ENCODE measurements at regions not wholly inside any gene's neighbourhood (a gene's known extent, or its start where the extent isn't known, plus 50 kb on each side); places are given as distances from the start of the nearest gene placed in this dataset.

- H3K4me3 Mint-ChIP-seq, result peak overlapping the region; percentile 10
- H3K27ac Mint-ChIP-seq, result no peak overlapping the region
- peaks cover 37% of the 10 kb centered on the region for H3K27me3 Mint-ChIP-seq
- H3K4me1 Mint-ChIP-seq, result peaks cover 19% of the 10 kb centered on the region
- H3K36me3 Mint-ChIP-seq, result peaks cover 6% of the 10 kb centered on the region
- H3K9me3 Mint-ChIP-seq, result peaks cover 3% of the 10 kb centered on the region
- no peak for ATAC-seq
Measured at GRCh38 chr18:10391506-10391905, 62.9 kb upstream of the APCDD1 start.

- Mint-ChIP-seq H3K4me1 (peaks cover 26% of the 10 kb centered on the region), H3K27ac (no peak overlapping the region), H3K27me3 (peaks cover 14% of the 10 kb centered on the region), H3K36me3 (no peaks in the 10 kb centered on the region), H3K9me3 (no peaks in the 10 kb centered on the region), H3K4me3 (no peak overlapping the region)
- ATAC-seq, result no peak
Measured at GRCh38 chr18:10397004-10397403, 57.4 kb upstream of the APCDD1 start.

GRCh38 chr18:10398571-10398970 lies 55.9 kb upstream of the APCDD1 start:
- ATAC-seq, result no peak
- Mint-ChIP-seq H3K27me3 (no peaks in the 10 kb centered on the region), H3K4me3 (no peak overlapping the region), H3K36me3 (no peaks in the 10 kb centered on the region), H3K9me3 (no peaks in the 10 kb centered on the region), H3K4me1 (peaks cover 18% of the 10 kb centered on the region), H3K27ac (no peak overlapping the region)

DNA sequence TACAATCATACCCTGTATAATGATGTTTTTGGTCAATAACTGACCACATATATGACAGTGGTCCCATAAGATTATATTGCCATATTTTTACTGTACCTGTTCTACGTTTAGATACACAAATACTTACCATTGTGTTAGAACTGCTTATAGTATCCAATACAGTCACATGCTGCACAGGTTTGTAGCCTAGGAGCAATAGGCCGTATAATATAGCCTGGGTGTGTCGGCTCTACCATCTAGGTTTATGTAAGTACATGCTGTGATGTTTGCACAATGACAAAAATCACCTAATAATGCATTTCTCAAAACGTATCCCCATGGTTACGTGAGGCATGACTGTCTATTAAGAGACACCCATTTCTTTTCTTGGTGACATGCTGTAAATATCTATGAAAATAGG lies 55.0 kb upstream of the APCDD1 start:
- Mint-ChIP-seq H3K27me3 (no peaks in the 10 kb centered on the region), H3K36me3 (no peaks in the 10 kb centered on the region), H3K27ac (no peak overlapping the region), H3K9me3 (no peaks in the 10 kb centered on the region), H3K4me1 (peaks cover 18% of the 10 kb centered on the region), H3K4me3 (no peak overlapping the region)
- no peak for ATAC-seq

DNA sequence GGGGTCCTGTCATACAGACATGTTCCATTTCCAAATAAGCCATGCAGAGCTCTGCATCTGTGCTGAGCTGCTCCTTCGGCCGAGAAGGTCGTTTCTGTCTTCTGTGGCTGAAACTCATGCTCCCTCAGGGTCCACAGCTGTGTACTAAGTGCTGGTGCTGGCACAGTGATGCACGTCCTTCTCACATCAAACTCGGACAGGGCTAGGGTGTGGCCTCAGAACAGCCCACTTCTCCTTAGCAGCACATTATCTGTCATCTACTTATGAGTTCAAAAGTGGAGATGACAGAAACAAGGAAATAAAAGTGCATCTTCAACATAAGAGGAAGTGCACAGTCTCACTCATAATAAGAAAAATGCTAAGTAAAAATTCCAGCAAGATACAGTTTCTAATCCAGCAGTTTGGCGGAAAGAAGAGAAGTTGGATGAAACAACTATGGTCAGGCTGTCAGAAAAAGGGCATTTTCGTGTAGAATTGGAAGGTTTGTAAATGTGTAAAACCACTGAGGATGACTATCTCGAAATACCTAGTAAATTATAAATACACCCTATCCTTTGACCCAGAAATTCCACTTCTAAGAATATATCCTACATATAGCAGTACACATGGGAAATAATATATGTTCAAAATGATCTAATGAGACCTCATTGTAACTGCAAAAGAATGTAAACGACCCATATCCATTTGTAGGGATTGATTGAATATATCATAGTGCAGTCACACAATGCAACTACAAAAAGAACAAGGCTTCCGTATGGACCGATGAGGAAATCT lies 53.7 kb upstream of the APCDD1 start:
- Mint-ChIP-seq H3K4me1 (peaks cover 18% of the 10 kb centered on the region), H3K27me3 (no peaks in the 10 kb centered on the region), H3K36me3 (no peaks in the 10 kb centered on the region), H3K27ac (no peak overlapping the region), H3K9me3 (no peaks in the 10 kb centered on the region), H3K4me3 (no peak overlapping the region)
- peak; percentile 94 for ATAC-seq

- no peak overlapping the region for H3K27ac Mint-ChIP-seq
Measured at GRCh38 chr18:10401521-10401920, 52.9 kb upstream of the APCDD1 start.

DNA sequence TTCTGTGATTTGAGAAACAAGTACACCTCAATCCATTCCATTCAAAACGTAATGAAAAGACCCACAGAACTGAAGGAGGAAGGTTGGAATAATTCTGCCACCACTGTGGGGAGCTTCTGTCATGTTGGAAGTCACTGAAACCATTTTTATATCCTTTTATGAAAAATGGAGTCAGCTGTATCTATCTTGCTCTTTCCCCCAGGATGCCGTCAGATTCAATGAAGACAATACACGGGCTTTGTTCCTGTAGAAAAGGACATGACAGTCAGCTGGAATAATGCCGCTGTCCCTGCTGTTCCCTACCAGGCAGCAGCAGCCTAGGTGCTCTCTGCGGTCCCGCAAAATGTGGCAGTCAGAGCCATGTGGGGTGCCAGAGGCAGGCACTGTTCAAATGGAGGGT lies 52.5 kb upstream of the APCDD1 start:
- Mint-ChIP-seq H3K27me3 (no peaks in the 10 kb centered on the region), H3K4me1 (peaks cover 18% of the 10 kb centered on the region), H3K4me3 (no peak overlapping the region), H3K9me3 (no peaks in the 10 kb centered on the region), H3K27ac (no peak overlapping the region), H3K36me3 (no peaks in the 10 kb centered on the region)
- ATAC-seq, result no peak

More at GRCh38 chr18:10401521-10401920, 52.9 kb upstream of the APCDD1 start:
- no peaks in the 10 kb centered on the region for H3K9me3 Mint-ChIP-seq
- no peak overlapping the region for H3K4me3 Mint-ChIP-seq
- no peaks in the 10 kb centered on the region for H3K27me3 Mint-ChIP-seq
- ATAC-seq, result no peak
- no peaks in the 10 kb centered on the region for H3K36me3 Mint-ChIP-seq
- H3K4me1 Mint-ChIP-seq, result peaks cover 18% of the 10 kb centered on the region

DNA sequence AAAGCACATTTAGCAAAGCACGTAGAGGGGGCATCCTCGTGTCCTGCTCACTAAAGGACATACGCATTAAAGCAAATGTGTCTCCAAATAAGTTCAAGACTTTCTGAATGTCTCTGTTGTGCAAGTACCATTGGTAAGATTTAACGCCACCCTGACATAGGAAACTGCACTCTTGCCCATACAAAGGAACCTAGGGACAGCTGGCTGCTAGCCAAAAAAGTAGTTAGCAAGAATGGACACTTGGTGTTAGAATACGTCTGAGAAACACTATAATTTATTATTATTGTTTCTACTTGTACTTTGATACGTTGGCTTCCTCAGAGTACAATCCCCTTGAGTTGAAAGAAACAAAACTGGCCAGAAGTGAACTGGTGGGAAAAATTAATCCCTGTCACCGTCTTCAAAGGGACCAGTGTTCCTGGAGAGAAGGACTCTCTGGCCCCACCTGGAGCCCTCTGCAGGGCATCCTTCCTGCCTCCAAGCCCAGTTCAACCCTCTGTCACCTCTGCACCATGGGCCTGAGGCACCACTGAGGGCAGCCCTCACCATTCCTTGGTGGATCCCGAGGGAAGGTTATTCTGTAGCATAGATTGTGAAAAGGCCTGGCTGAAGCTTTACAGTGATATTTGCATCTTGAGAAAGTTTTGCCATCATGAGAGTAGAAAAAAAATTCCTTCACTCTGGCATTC lies 51.4 kb upstream of the APCDD1 start:
- Mint-ChIP-seq H3K36me3 (no peaks in the 10 kb centered on the region), H3K27ac (no peak overlapping the region), H3K4me3 (no peak overlapping the region), H3K4me1 (peaks cover 18% of the 10 kb centered on the region), H3K27me3 (no peaks in the 10 kb centered on the region), H3K9me3 (no peaks in the 10 kb centered on the region)
- ATAC-seq, result no peak

DNA sequence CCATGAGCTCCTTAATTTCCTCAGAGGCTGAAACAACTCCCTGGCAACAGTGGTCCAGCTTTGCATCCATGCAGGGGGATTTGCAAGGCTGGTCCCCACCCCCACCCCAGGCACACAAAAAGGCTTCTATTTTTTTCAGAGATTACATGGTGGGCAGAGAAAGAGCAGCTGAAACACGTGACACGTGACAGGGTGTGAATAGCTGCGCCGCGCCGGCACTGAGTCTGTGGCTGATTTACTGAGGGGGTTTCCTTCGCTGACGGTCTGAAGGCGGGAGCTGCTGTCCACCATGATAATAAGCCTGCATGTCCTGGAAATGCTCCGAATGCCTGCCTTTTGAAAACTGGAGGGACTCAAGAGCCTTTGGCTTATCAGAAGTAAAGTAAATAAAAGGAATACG lies 50.7 kb upstream of the APCDD1 start:
- Mint-ChIP-seq H3K27ac (no peak overlapping the region), H3K27me3 (no peaks in the 10 kb centered on the region), H3K4me1 (peaks cover 18% of the 10 kb centered on the region), H3K9me3 (no peaks in the 10 kb centered on the region), H3K4me3 (no peak overlapping the region), H3K36me3 (no peaks in the 10 kb centered on the region)
- no peak for ATAC-seq

DNA sequence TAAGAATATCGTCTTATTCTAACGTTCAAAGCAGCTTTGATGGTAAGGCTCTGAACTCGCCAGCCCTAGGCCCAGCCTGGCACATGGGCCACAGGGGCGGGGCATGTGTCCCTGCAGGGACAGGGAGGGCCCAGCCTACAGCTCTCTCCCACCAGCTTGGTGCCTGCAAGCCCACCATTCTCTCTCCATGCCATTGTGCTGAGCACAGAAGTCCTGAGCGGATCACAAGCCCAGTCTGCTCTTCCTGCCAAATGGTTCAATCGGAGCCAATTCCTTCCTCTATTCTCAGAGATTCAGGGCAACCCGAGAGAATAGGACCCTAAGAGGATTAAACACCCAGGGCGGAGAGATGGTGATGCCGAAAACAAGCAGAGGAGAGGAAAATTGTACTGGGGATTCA lies 50.3 kb upstream of the APCDD1 start:
- H3K4me1 Mint-ChIP-seq, result peaks cover 18% of the 10 kb centered on the region
- ATAC-seq, result no peak
- H3K9me3 Mint-ChIP-seq, result no peaks in the 10 kb centered on the region
- H3K27ac Mint-ChIP-seq, result no peak overlapping the region
- no peaks in the 10 kb centered on the region for H3K36me3 Mint-ChIP-seq
- no peaks in the 10 kb centered on the region for H3K27me3 Mint-ChIP-seq
- H3K4me3 Mint-ChIP-seq, result no peak overlapping the region

Data from stimulated activated memory B cell treated with anti-CD40 and anti-IgM and Interleukin-4, amounts not matched to agents 10 μg/mL and 1 μg/mL and 100 μg/mL, for 72 hours (primary cell).